HepG2 (cell line): ENCODE measurements at regions not wholly inside any gene's neighbourhood (a gene's known extent, or its start where the extent isn't known, plus 50 kb on each side); places are given as distances from the start of the nearest gene placed in this dataset.

ENCODE experiments used
- ATAC-seq: fragments of 200-7000 bp; cut with Tn5 transposase; 3 replicates; pipeline ENCODE4 v1.9.1; 2020; ENCODE audit warnings: mild to moderate bottlenecking, moderate library complexity
- BruUV-seq: library from RNA; stranded (reverse); fragments of 400-500 nt; replicated peaks from 2 replicates; lab custom pipeline; 2021; lab: Mats Ljungman, UMichigan
- CTCF ChIA-PET: fragments of 300-600 bp; formaldehyde crosslinking; extraction: SDS; loops from one replicate; lab custom pipeline; 2021; ENCODE audit warnings: low total read pairs, inconsistent platforms, low intra/inter-chr PET ratio; lab: Yijun Ruan, JAX
- POLR2A ChIA-PET: fragments of 350-600 bp; sonication (Branson Sonifier 250); formaldehyde crosslinking; loops from one replicate; lab custom pipeline; 2020; ENCODE audit warnings: antibody characterized with exemption, inconsistent platforms; lab: Yijun Ruan, JAX
- DNase-seq: peaks from one replicate; pipeline ENCODE4 v3.0.0-alpha.2; 2015; ENCODE audit warnings: low spot score
- FAIRE-seq: peaks from 3 replicates; lab custom pipeline; 2011; peaks lifted over from hg19 to GRCh38; lab: Jason Lieb, UNC
- H2AFZ ChIP-seq: one replicate; pipeline ENCODE4 v1.6.1; 2011; ENCODE audit warnings: low read length, inconsistent platforms
- H3K27ac ChIP-seq: fragments of 300-600 bp; 3 replicates; pipeline ENCODE4 v1.8.0; 2011; ENCODE audit warnings: mixed run types, mild to moderate bottlenecking, mixed read lengths, low read length, inconsistent platforms; ENCODE audit not compliant: insufficient read depth; ENCODE audit errors: extremely low read length
- H3K27me3 ChIP-seq, 2 experiments: fragments of 200-600 bp in 1 of 2; 2 replicates in 1 of 2; 3 replicates in 1 of 2; pipeline versions ENCODE4 v1.6.0 to v1.8.0; 2011; ENCODE audit warnings: low read length in 2 of 2, mild to moderate bottlenecking in 2 of 2, moderate library complexity in 2 of 2, inconsistent platforms in 1 of 2; ENCODE audit not compliant: insufficient read depth in 2 of 2, control insufficient read depth in 1 of 2
- H3K36me3 ChIP-seq, 2 experiments: fragments of 200-600 bp in 1 of 2; replicated peaks in 1 of 2; 2 replicates in 1 of 2; 3 replicates in 1 of 2; pipeline versions ENCODE4 v1.5.1 to v1.8.0; 2011; ENCODE audit warnings: low read length in 2 of 2, inconsistent platforms in 1 of 2; ENCODE audit not compliant: insufficient read depth in 2 of 2, control insufficient read depth in 1 of 2
- H3K4me1 ChIP-seq: 2 replicates; pipeline ENCODE4 v1.5.1; 2012; ENCODE audit warnings: low read length, inconsistent platforms; ENCODE audit not compliant: insufficient read depth
- H3K4me2 ChIP-seq: 2 replicates; pipeline ENCODE4 v1.6.0; 2011; ENCODE audit warnings: low read depth, low read length, inconsistent platforms
- H3K4me3 ChIP-seq, 3 experiments: fragments of 200-600 bp in 1 of 3; sonication (generic), shearing (Covaris generic) in 1 of 3; replicated peaks in 1 of 3; 2 replicates each; pipeline ENCODE4 v1.5.1; 2011 to 2016; ENCODE audit warnings: low read length in 3 of 3, inconsistent platforms in 2 of 3, low read depth in 2 of 3, mild to moderate bottlenecking in 2 of 3, control low read depth in 1 of 3, mixed read lengths in 1 of 3; ENCODE audit not compliant: insufficient read depth in 1 of 3
- H3K79me2 ChIP-seq: one replicate; pipeline ENCODE4 v1.6.1; 2011; ENCODE audit warnings: low read length, inconsistent platforms; ENCODE audit not compliant: insufficient read depth
- H3K9ac ChIP-seq: 2 replicates; pipeline ENCODE4 v1.6.0; 2011; ENCODE audit warnings: mild to moderate bottlenecking, low read depth, low read length, inconsistent platforms; ENCODE audit not compliant: insufficient read depth
- H3K9me3 ChIP-seq: 2 replicates; pipeline ENCODE4 v1.5.1; 2012; ENCODE audit warnings: mild to moderate bottlenecking, low read length
- H4K20me1 ChIP-seq: 2 replicates; pipeline ENCODE4 v1.6.0; 2011; ENCODE audit warnings: inconsistent platforms, mild to moderate bottlenecking, low read length, moderate library complexity; ENCODE audit not compliant: insufficient read depth
- AKNA ChIP-seq: sonication (generic); formaldehyde crosslinking; IDR thresholded peaks from 2 replicates; pipeline ENCODE4 v1.4.0; 2020; ENCODE audit warnings: missing genetic modification reagents, borderline replicate concordance
- FOXA1 ChIP-seq, 2 experiments: fragments of 450-650 bp in 1 of 2; sonication (generic) in 1 of 2; formaldehyde crosslinking in 1 of 2; IDR thresholded peaks; 2 replicates each; pipeline versions ENCODE4 v1.4.0 to v1.6.1; 2016 to 2020; ENCODE audit warnings: missing genetic modification reagents in 1 of 2
- GPBP1L1 ChIP-seq: sonication (generic); formaldehyde crosslinking; IDR thresholded peaks from 2 replicates; pipeline ENCODE4 v1.5.0; 2020; ENCODE audit warnings: mild to moderate bottlenecking, missing genetic modification reagents
- NFKBIZ ChIP-seq: IDR thresholded peaks from 2 replicates; pipeline ENCODE4 v1.6.1; 2018; ENCODE audit warnings: missing genetic modification reagents, missing compliant biosample characterization
- POLR2AphosphoS2 ChIP-seq: IDR thresholded peaks from 2 replicates; pipeline ENCODE4 v1.6.1; 2011; ENCODE audit warnings: low read depth, low read length, improper control_type of control experiment
- RBM39 ChIP-seq: fragments of 200-400 bp; formaldehyde crosslinking; IDR thresholded peaks from one replicate; pipeline ENCODE4 v1.6.1; 2018; ENCODE audit warnings: antibody characterized with exemption, mild to moderate bottlenecking, low read depth, low read length; ENCODE audit not compliant: poor library complexity, severe bottlenecking
- REL ChIP-seq: sonication (generic); formaldehyde crosslinking; conservative IDR thresholded peaks from 2 replicates; pipeline ENCODE4 v1.8.0; 2022; ENCODE audit warnings: mild to moderate bottlenecking, missing genetic modification reagents, moderate library complexity
- ZNF333 ChIP-seq: sonication (generic); formaldehyde crosslinking; IDR thresholded peaks from 2 replicates; pipeline ENCODE4 v1.4.0; 2020; ENCODE audit warnings: mild to moderate bottlenecking, missing genetic modification reagents, borderline replicate concordance
- ZNF530 ChIP-seq: sonication (generic); formaldehyde crosslinking; IDR thresholded peaks from 2 replicates; pipeline ENCODE4 v1.5.0; 2020; ENCODE audit warnings: low read depth, mild to moderate bottlenecking, missing genetic modification reagents
- ZNF576 ChIP-seq: sonication (generic); formaldehyde crosslinking; IDR thresholded peaks from 2 replicates; pipeline ENCODE4 v1.4.0; 2020; ENCODE audit warnings: mild to moderate bottlenecking, missing genetic modification reagents
- ZNF605 ChIP-seq: sonication (generic); formaldehyde crosslinking; IDR thresholded peaks from 2 replicates; pipeline ENCODE4 v1.8.0; 2022; ENCODE audit warnings: mild to moderate bottlenecking, missing genetic modification reagents
- ZNF772 ChIP-seq: sonication (generic); formaldehyde crosslinking; IDR thresholded peaks from 2 replicates; pipeline ENCODE4 v1.5.0; 2020; ENCODE audit warnings: mild to moderate bottlenecking, missing genetic modification reagents
- WGBS: methylation state at CpG from one replicate; pipeline ENCODE4 v1.1.6; 2017; ENCODE audit warnings: low lambda C conversion rate; 5-methylcytosine and 5-hydroxymethylcytosine counted together
- in situ Hi-C: cut with HindIII; loops from 2 replicates; pipeline ENCODE4 v1.10.0; 2017; ENCODE audit warnings: low pct_unique_long_range_greater_than_20kb; ENCODE audit not compliant: extremely low pct_ligation_motif_present
- intact Hi-C: fragments of 100-400 bp; cut with micrococcal nuclease; formaldehyde crosslinking; loops from one replicate; pipeline ENCODE4 v1.10.0; 2022; ENCODE audit not compliant: unreplicated experiment

- no peak overlapping the region for H3K9ac ChIP-seq
These were observed 70.3 kb upstream of the SH3PXD2B start for GRCh38 chr5:172524573-172525021.

GRCh38 chr5:172523146-172523745 lies 68.9 kb upstream of the SH3PXD2B start:
- CTCF ChIA-PET, result no interaction called here
- DNase-seq, result no peak

More at GRCh38 chr5:172524573-172525021, 70.3 kb upstream of the SH3PXD2B start:
- ChIA-PET POLR2A (no interaction called here), CTCF (no interaction called here)
- Histone ChIP-seq H4K20me1 (no peaks in the 10 kb centered on the region), H3K4me3 (no peak overlapping the region), H3K27me3 (peaks cover 0 to 6% of the 10 kb centered on the region in 2 experiments; a peak in 1 of 5 replicates), H2AFZ (no peak overlapping the region), H3K4me1 (no peaks in the 10 kb centered on the region), H3K9me3 (no peaks in the 10 kb centered on the region), H3K36me3 (no peaks in the 10 kb centered on the region), H3K27ac (no peak overlapping the region), H3K79me2 (no peaks in the 10 kb centered on the region), H3K4me2 (no peak overlapping the region)
- WGBS, result 23% methylated on average over 6 of the region's 6 CpGs
- no TSS peak for BruUV-seq
- TF ChIP-seq NFKBIZ (CRISPR knock-in tag), result no peak
- intact Hi-C loops (no loop called here), in situ Hi-C loops (no loop called here)
- DNase-seq (no peak), FAIRE-seq (no peak), ATAC-seq (no peak)

More at GRCh38 chr5:172523146-172523745, 68.9 kb upstream of the SH3PXD2B start:
- H3K9ac ChIP-seq, result no peak overlapping the region
- FAIRE-seq (no peak), ATAC-seq (no peak)
- peaks cover 0 to 6% of the 10 kb centered on the region in 2 experiments; a peak in 1 of 5 replicates for H3K27me3 ChIP-seq
- no peak overlapping the region for H3K4me2 ChIP-seq
- no TSS peak for BruUV-seq
- POLR2A ChIA-PET, result no interaction called here
- 44% methylated on average over 6 of the region's 6 CpGs for WGBS
- H2AFZ ChIP-seq, result no peak overlapping the region
- TF ChIP-seq AKNA (CRISPR knock-in tag), result no peak
- TF ChIP-seq RBM39, result no peak
- no peak for TF ChIP-seq ZNF772
- TF ChIP-seq ZNF333, result no peak
- no peak for TF ChIP-seq REL (CRISPR knock-in tag)
- no peak for TF ChIP-seq ZNF605
- no peak for TF ChIP-seq POLR2AphosphoS2
- TF ChIP-seq GPBP1L1 (CRISPR knock-in tag), result no peak
- no peak for TF ChIP-seq ZNF576 (CRISPR knock-in tag)
- TF ChIP-seq FOXA1 (IDR thresholded peaks at IDR 0.05), result no peak
- TF ChIP-seq FOXA1 (CRISPR knock-in tag; IDR thresholded peaks at IDR 0.05), result no peak
- no peak for TF ChIP-seq ZNF530 (CRISPR knock-in tag)
- H3K36me3 ChIP-seq, result no peaks in the 10 kb centered on the region
- H3K4me1 ChIP-seq, result no peaks in the 10 kb centered on the region
- no peaks in the 10 kb centered on the region for H3K9me3 ChIP-seq
- H4K20me1 ChIP-seq, result no peaks in the 10 kb centered on the region
- intact Hi-C loops (no loop called here), in situ Hi-C loops (no loop called here)
- H3K27ac ChIP-seq, result no peak overlapping the region
- H3K4me3 ChIP-seq, result no peak overlapping the region
- no peaks in the 10 kb centered on the region for H3K79me2 ChIP-seq
